Spleen (tissue), 7 donors: ENCODE measurements at regions not wholly inside any gene's neighbourhood (a gene's known extent, or its start where the extent isn't known, plus 50 kb on each side); places are given as distances from the start of the nearest gene placed in this dataset.

Experiments used
- CTCF ChIP-seq, 11 experiments: fragments of 200-600 bp in 7 of 11; fragments of 450-650 bp in 4 of 11; sonication (generic) in 4 of 11; IDR thresholded peaks in 8 of 11; conservative IDR thresholded peaks in 3 of 11; 1 replicate in 7 of 11; 2 replicates in 4 of 11; pipeline versions ENCODE4 v1.4.0 to v1.8.0; 2016 to 2021; ENCODE audit warnings: antibody characterized with exemption in 11 of 11, inconsistent platforms in 4 of 11, mild to moderate bottlenecking in 1 of 11
- POLR2A ChIP-seq, 3 donors: fragments of 450-650 bp; IDR thresholded peaks; one replicate each; pipeline ENCODE4 v1.5.1; 2017; ENCODE audit warnings: antibody characterized with exemption in 3 of 3, mild to moderate bottlenecking in 1 of 3
- donor health status: DM: no; HTN: no; CAD: no; lungs with moderate emphysema.
- donor health status: DM: no; HTN: no; CAD: no.
- donor health status: DM: no; HTN: no; CAD: no.

- TF ChIP-seq CTCF (IDR thresholded peaks at IDR 0.05 in 8 of 11, conservative IDR thresholded peaks at IDR 0.05 in 3 of 11) (no peak), POLR2A (IDR thresholded peaks at IDR 0.05) (no peak)
Measured at GRCh38 chr5:98483301-98483685, 290.2 kb upstream of the RGMB start.
